Uterus (tissue), 3 donors: ENCODE measurements at regions not wholly inside any gene's neighbourhood (a gene's known extent, or its start where the extent isn't known, plus 50 kb on each side); places are given as distances from the start of the nearest gene placed in this dataset.

Source experiments
- DNase-seq, 2 donors: peaks; one replicate each; pipeline ENCODE4 v3.0.0-alpha.2; 2019 to 2020
- H3K27ac ChIP-seq, 2 donors: fragments of 200-600 bp; sonication (generic); 1 replicate in 1 of 2; 2 replicates in 1 of 2; pipeline ENCODE4 v1.5.1; 2016 to 2018
- H3K27me3 ChIP-seq, 2 donors: fragments of 200-600 bp; sonication (generic); one replicate each; pipeline ENCODE4 v1.5.1; 2018 to 2019; ENCODE audit warnings: control low read depth in 1 of 2
- H3K36me3 ChIP-seq, 2 donors: fragments of 200-600 bp; sonication (generic); one replicate each; pipeline ENCODE4 v1.5.1; 2019; ENCODE audit warnings: control low read depth in 1 of 2
- H3K4me1 ChIP-seq, 2 donors: fragments of 200-600 bp; sonication (generic); one replicate each; pipeline ENCODE4 v1.5.1; 2018 to 2019; ENCODE audit warnings: control low read depth in 1 of 2
- H3K4me3 ChIP-seq, 2 donors: fragments of 200-600 bp; sonication (generic); 1 replicate in 1 of 2; 2 replicates in 1 of 2; pipeline ENCODE4 v1.5.1; 2018 to 2019; ENCODE audit warnings: mild to moderate bottlenecking in 1 of 2
- H3K9me3 ChIP-seq, 2 donors: fragments of 200-600 bp; sonication (generic); one replicate each; pipeline ENCODE4 v1.5.1; 2019; ENCODE audit warnings: control low read depth in 1 of 2
- CTCF ChIP-seq, 4 experiments: fragments of 200-600 bp in 2 of 4; fragments of 450-650 bp in 2 of 4; sonication (generic) in 2 of 4; IDR thresholded peaks; one replicate each; pipeline ENCODE4 v1.5.1; 2016 to 2019; ENCODE audit warnings: antibody characterized with exemption in 4 of 4, mild to moderate bottlenecking in 2 of 4, moderate library complexity in 1 of 4
- POLR2A ChIP-seq, 2 donors: fragments of 450-650 bp; IDR thresholded peaks; one replicate each; pipeline ENCODE4 v1.6.1; 2016; ENCODE audit warnings: antibody characterized with exemption in 2 of 2, mild to moderate bottlenecking in 1 of 2, moderate library complexity in 1 of 2
- intact Hi-C: fragments of 100-400 bp; cut with DNase I; formaldehyde crosslinking; loops from one replicate; pipeline ENCODE4 v1.15.1; 2023; ENCODE audit warnings: low total_unique reads
- donor health status: DM: yes; HTN: yes; CAD: no.

GRCh38 chr13:62611343-62611742 is 1195.7 kb upstream of the PCDH20 start:
- Histone ChIP-seq H3K27ac (no peak overlapping the region), H3K36me3 (no peaks in the 10 kb centered on the region), H3K4me1 (no peaks in the 10 kb centered on the region), H3K27me3 (no peaks in the 10 kb centered on the region), H3K4me3 (no peak overlapping the region), H3K9me3 (no peaks in the 10 kb centered on the region)
- no peak for DNase-seq
- intact Hi-C loops = no loop called here
- no peak for TF ChIP-seq POLR2A (IDR thresholded peaks at IDR 0.05)

GRCh38 chr13:62598708-62599107 is 1183.1 kb upstream of the PCDH20 start:
- Histone ChIP-seq H3K27me3 (no peaks in the 10 kb centered on the region), H3K4me1 (no peaks in the 10 kb centered on the region)

GRCh38 chr13:62595976-62596375 is 1180.3 kb upstream of the PCDH20 start:
- Histone ChIP-seq H3K9me3 (no peaks in the 10 kb centered on the region), H3K27me3 (no peaks in the 10 kb centered on the region), H3K4me1 (no peaks in the 10 kb centered on the region), H3K4me3 (no peak overlapping the region), H3K27ac (no peak overlapping the region), H3K36me3 (no peaks in the 10 kb centered on the region)
- no peak for DNase-seq
- intact Hi-C loops = no loop called here
- TF ChIP-seq POLR2A (IDR thresholded peaks at IDR 0.05) = no peak
- TF ChIP-seq CTCF (IDR thresholded peaks at IDR 0.05) = no peak

More at GRCh38 chr13:62598708-62599107, 1183.1 kb upstream of the PCDH20 start:
- Histone ChIP-seq H3K27ac (no peak overlapping the region), H3K36me3 (no peaks in the 10 kb centered on the region), H3K4me3 (no peak overlapping the region), H3K9me3 (no peaks in the 10 kb centered on the region)
- no peak for DNase-seq
- TF ChIP-seq CTCF (IDR thresholded peaks at IDR 0.05) (no peak), POLR2A (IDR thresholded peaks at IDR 0.05) (no peak)
- intact Hi-C loops = no loop called here

- H3K9me3 ChIP-seq = no peaks in the 10 kb centered on the region
- no peak for TF ChIP-seq CTCF (IDR thresholded peaks at IDR 0.05)
- TF ChIP-seq POLR2A (IDR thresholded peaks at IDR 0.05) = no peak
- H3K27ac ChIP-seq = no peak overlapping the region
- no peak for DNase-seq
- intact Hi-C loops = no loop called here
- no peaks in the 10 kb centered on the region for H3K4me1 ChIP-seq
- H3K36me3 ChIP-seq = no peaks in the 10 kb centered on the region
- H3K4me3 ChIP-seq = no peak overlapping the region
- H3K27me3 ChIP-seq = no peaks in the 10 kb centered on the region
Observed at GRCh38 chr13:62593804-62594203, 1178.2 kb upstream of the PCDH20 start.

GRCh38 chr13:62583466-62583865 is 1167.8 kb upstream of the PCDH20 start:
- Histone ChIP-seq H3K27ac (no peak overlapping the region), H3K4me1 (no peaks in the 10 kb centered on the region), H3K4me3 (no peak overlapping the region), H3K27me3 (no peaks in the 10 kb centered on the region), H3K9me3 (no peaks in the 10 kb centered on the region), H3K36me3 (no peaks in the 10 kb centered on the region)
- DNase-seq = no peak
- intact Hi-C loops = no loop called here
- no peak for TF ChIP-seq POLR2A (IDR thresholded peaks at IDR 0.05)

- no peak overlapping the region for H3K4me3 ChIP-seq
- no peaks in the 10 kb centered on the region for H3K9me3 ChIP-seq
- H3K4me1 ChIP-seq = no peaks in the 10 kb centered on the region
- TF ChIP-seq CTCF (IDR thresholded peaks at IDR 0.05) = no peak
- no peak for TF ChIP-seq POLR2A (IDR thresholded peaks at IDR 0.05)
- no peak overlapping the region for H3K27ac ChIP-seq
- H3K27me3 ChIP-seq = no peaks in the 10 kb centered on the region
- intact Hi-C loops = no loop called here
- no peak for DNase-seq
- H3K36me3 ChIP-seq = no peaks in the 10 kb centered on the region
Observed at GRCh38 chr13:62578402-62578801, 1162.8 kb upstream of the PCDH20 start.
